H1 (cell line): ENCODE measurements at regions not wholly inside any gene's neighbourhood (a gene's known extent, or its start where the extent isn't known, plus 50 kb on each side); places are given as distances from the start of the nearest gene placed in this dataset.

Experiments
- CHD1 ChIP-seq: IDR thresholded peaks from 2 replicates; pipeline ENCODE4 v1.6.1; 2012; ENCODE audit warnings: low read depth, low read length, improper control_type of control experiment
- CHD7 ChIP-seq: fragments of 300-600 bp; sonication (generic); IDR thresholded peaks from 2 replicates; pipeline ENCODE4 v1.7.1; 2012; ENCODE audit warnings: low read length, moderate library complexity, mild to moderate bottlenecking, inconsistent platforms; ENCODE audit not compliant: insufficient replicate concordance
- CTCF ChIP-seq, 3 experiments: IDR thresholded peaks; 1 replicate in 2 of 3; 2 replicates in 1 of 3; pipeline versions ENCODE4 v1.5.1 to v1.6.1; 2011; ENCODE audit warnings: low read length in 3 of 3, mild to moderate bottlenecking in 3 of 3, inconsistent platforms in 2 of 3, low read depth in 1 of 3, moderate library complexity in 1 of 3; ENCODE audit not compliant: insufficient read depth in 1 of 3; ENCODE audit errors: control extremely low read depth in 1 of 3
- EP300 ChIP-seq, 2 experiments: IDR thresholded peaks; 1 replicate in 1 of 2; 2 replicates in 1 of 2; pipeline ENCODE4 v1.6.1; 2011 to 2012; ENCODE audit warnings: low read depth in 2 of 2, low read length in 2 of 2, mild to moderate bottlenecking in 2 of 2, borderline replicate concordance in 1 of 2, inconsistent platforms in 1 of 2, moderate library complexity in 1 of 2
- KDM1A ChIP-seq: fragments of 200-600, 300-600 bp; sonication (generic); IDR thresholded peaks from 2 replicates; pipeline ENCODE4 v1.7.1; 2016; ENCODE audit warnings: mild to moderate bottlenecking, low read length, borderline replicate concordance
- POU5F1 ChIP-seq: IDR thresholded peaks from 2 replicates; pipeline ENCODE4 v1.6.1; 2011; ENCODE audit warnings: low read depth, mild to moderate bottlenecking, low read length, moderate library complexity
- YY1 ChIP-seq: IDR thresholded peaks from 2 replicates; pipeline ENCODE4 v1.6.1; 2011; ENCODE audit warnings: low read depth, mild to moderate bottlenecking, low read length
- ZNF274 ChIP-seq: IDR thresholded peaks from 2 replicates; pipeline ENCODE4 v1.7.0; 2012; ENCODE audit warnings: low read length, borderline replicate concordance; ENCODE audit errors: extremely low read depth
- TF ChIP-seq, protein P1 (sequence below): IDR thresholded peaks from 2 replicates; pipeline ENCODE4 v1.6.1; 2011; ENCODE audit warnings: low read depth, mild to moderate bottlenecking, low read length; ENCODE audit not compliant: insufficient read depth

DNA sequence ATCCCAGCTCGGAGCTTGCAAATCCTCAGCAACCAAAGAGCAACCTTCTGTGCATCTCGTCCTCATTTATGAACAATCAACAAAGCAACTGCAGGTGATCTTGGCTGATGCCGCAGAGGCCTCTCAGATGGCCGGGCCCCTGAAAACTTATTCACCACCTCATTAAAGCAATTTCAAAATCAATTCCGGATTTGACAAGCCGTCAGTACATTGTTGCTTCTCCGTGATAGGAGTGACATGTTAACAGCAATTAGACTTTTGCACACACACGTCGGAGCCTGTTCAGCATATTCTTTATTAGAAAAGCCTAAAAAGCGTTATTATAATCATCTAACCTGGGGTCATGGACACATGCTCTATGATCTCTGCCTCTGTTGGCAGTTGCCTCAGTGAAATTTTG, 183.1 kb upstream of the CXCR4 start (continued):
- TF ChIP-seq CHD7 (no peak), KDM1A (no peak), ZNF274 (no peak), EP300 (IDR thresholded peaks at IDR 0.05; ENCODE audit: borderline replicate concordance in 1 of 2, low read depth in 2 of 2, low read length in 2 of 2) (no peak), CHD1 (no peak), YY1 (no peak), POU5F1 (no peak), CTCF (IDR thresholded peaks at IDR 0.05; ENCODE audit: control extremely low read depth in 1 of 3, insufficient read depth in 1 of 3, low read depth in 1 of 3, low read length in 3 of 3) (no peak)
- TF ChIP-seq, protein P1, sequence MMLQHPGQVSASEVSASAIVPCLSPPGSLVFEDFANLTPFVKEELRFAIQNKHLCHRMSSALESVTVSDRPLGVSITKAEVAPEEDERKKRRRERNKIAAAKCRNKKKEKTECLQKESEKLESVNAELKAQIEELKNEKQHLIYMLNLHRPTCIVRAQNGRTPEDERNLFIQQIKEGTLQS = no peak
